BLaER1 (cell line): ENCODE measurements at regions not wholly inside any gene's neighbourhood (a gene's known extent, or its start where the extent isn't known, plus 50 kb on each side); places are given as distances from the start of the nearest gene placed in this dataset.

Experiments used
- H3K27ac ChIP-seq: shearing (Covaris generic); formaldehyde crosslinking; 2 replicates; pipeline ENCODE4 v1.8.1; 2022
- H3K27me3 ChIP-seq: shearing (Covaris generic); formaldehyde crosslinking; 2 replicates; pipeline ENCODE4 v1.8.1; 2022
- H3K36me3 ChIP-seq: shearing (Covaris generic); formaldehyde crosslinking; 2 replicates; pipeline ENCODE4 v1.8.1; 2022
- H3K4me1 ChIP-seq: shearing (Covaris generic); formaldehyde crosslinking; 2 replicates; pipeline ENCODE4 v1.8.1; 2022
- H3K4me2 ChIP-seq: shearing (Covaris generic); formaldehyde crosslinking; 2 replicates; pipeline ENCODE4 v1.8.1; 2022
- H3K4me3 ChIP-seq: shearing (Covaris generic); formaldehyde crosslinking; 2 replicates; pipeline ENCODE4 v1.8.1; 2022
- H3K9ac ChIP-seq: shearing (Covaris generic); formaldehyde crosslinking; 2 replicates; pipeline ENCODE4 v1.8.1; 2022
- H3K9me3 ChIP-seq: shearing (Covaris generic); formaldehyde crosslinking; 2 replicates; pipeline ENCODE4 v1.8.1; 2022
- H4K20me1 ChIP-seq: shearing (Covaris generic); formaldehyde crosslinking; 2 replicates; pipeline ENCODE4 v1.8.1; 2022
- Cebpa-rat ChIP-seq: shearing (Covaris generic); IDR thresholded peaks from 2 replicates; pipeline ENCODE4 v1.8.1; 2022

GRCh38 chr1:244779410-244779809 is 56.0 kb upstream of the COX20 start:
- Histone ChIP-seq H3K9ac (no peak overlapping the region), H3K36me3 (no peaks in the 10 kb centered on the region), H3K27ac (no peak overlapping the region), H3K4me2 (no peak overlapping the region), H3K27me3 (no peaks in the 10 kb centered on the region), H3K4me3 (no peak overlapping the region), H4K20me1 (no peaks in the 10 kb centered on the region), H3K4me1 (no peaks in the 10 kb centered on the region), H3K9me3 (peaks cover 6% of the 10 kb centered on the region; the same call in 1 of the 2 replicates)
- TF ChIP-seq Cebpa-rat: no peak

- Histone ChIP-seq H3K4me2 (no peak overlapping the region), H4K20me1 (no peaks in the 10 kb centered on the region), H3K27me3 (no peaks in the 10 kb centered on the region), H3K4me3 (no peak overlapping the region), H3K9ac (no peak overlapping the region), H3K4me1 (no peaks in the 10 kb centered on the region), H3K9me3 (no peaks in the 10 kb centered on the region), H3K36me3 (no peaks in the 10 kb centered on the region), H3K27ac (no peak overlapping the region)
- TF ChIP-seq Cebpa-rat: no peak
Observed at GRCh38 chr1:244780311-244780710, 55.1 kb upstream of the COX20 start.

- Histone ChIP-seq H3K4me3 (no peak overlapping the region), H3K27ac (no peak overlapping the region), H4K20me1 (no peaks in the 10 kb centered on the region), H3K9me3 (no peaks in the 10 kb centered on the region), H3K36me3 (no peaks in the 10 kb centered on the region), H3K4me2 (no peak overlapping the region), H3K27me3 (no peaks in the 10 kb centered on the region), H3K9ac (no peak overlapping the region), H3K4me1 (no peaks in the 10 kb centered on the region)
- TF ChIP-seq Cebpa-rat: no peak
Observed at GRCh38 chr1:244782056-244782455, 53.4 kb upstream of the COX20 start.

- Histone ChIP-seq H3K27ac (no peak overlapping the region), H3K36me3 (no peaks in the 10 kb centered on the region), H3K4me2 (no peak overlapping the region), H3K27me3 (no peaks in the 10 kb centered on the region), H4K20me1 (no peaks in the 10 kb centered on the region), H3K9ac (no peak overlapping the region), H3K9me3 (no peaks in the 10 kb centered on the region), H3K4me3 (no peak overlapping the region), H3K4me1 (no peaks in the 10 kb centered on the region)
- no peak for TF ChIP-seq Cebpa-rat
Observed at GRCh38 chr1:244783138-244783537, 52.3 kb upstream of the COX20 start.
